ENCODE measurements at regions not wholly inside any gene's neighbourhood (a gene's known extent, or its start where the extent isn't known, plus 50 kb on each side); places are given as distances from the start of the nearest gene placed in this dataset.

- no peak for DNase-seq
- no peaks in the 10 kb centered on the region for H3F3A ChIP-seq (ENCODE audit: insufficient read depth, low read length)
- TF ChIP-seq EZH2phosphoT487 (IDR thresholded peaks at IDR 0.05; ENCODE audit: low read length) = no peak
- no peak for TF ChIP-seq CTCF (IDR thresholded peaks at IDR 0.05; ENCODE audit: low read length)
- TF ChIP-seq EZH2 (optimal IDR thresholded peaks at IDR 0.05; ENCODE audit: low read depth, low read length) = no peak
- H3K4me2 ChIP-seq (ENCODE audit: low read depth, low read length) = no peak overlapping the region
- no peaks in the 10 kb centered on the region for H4K20me1 ChIP-seq (ENCODE audit: insufficient read depth, low read length)
- no peak overlapping the region for H3K9ac ChIP-seq (ENCODE audit: low read length)
- H3K27ac ChIP-seq (ENCODE audit: low read length) = no peak overlapping the region
- H3K9me3 ChIP-seq (replicated peaks; ENCODE audit: insufficient read depth, low read length) = no peaks in the 10 kb centered on the region
- no peaks in the 10 kb centered on the region for H3K79me2 ChIP-seq (ENCODE audit: low read length)
- no peak overlapping the region for H2AFZ ChIP-seq (ENCODE audit: low read length)
- no peaks in the 10 kb centered on the region for H3K27me3 ChIP-seq (replicated peaks; ENCODE audit: insufficient read depth, low read length)
- no peak overlapping the region for H3K4me3 ChIP-seq (ENCODE audit: low read length)
- H3K4me1 ChIP-seq (ENCODE audit: low read length) = no peaks in the 10 kb centered on the region
- no peaks in the 10 kb centered on the region for H3K36me3 ChIP-seq (replicated peaks; ENCODE audit: insufficient read depth, low read length)
- no peaks in the 10 kb centered on the region for H3K9me2 ChIP-seq (replicated peaks; ENCODE audit: insufficient read depth, low read length)
Observed at GRCh38 chr7:26928703-26929347, 64.4 kb upstream of the SKAP2 start.

- H2AFZ ChIP-seq (ENCODE audit: low read length) = no peak overlapping the region
- no peaks in the 10 kb centered on the region for H3K9me3 ChIP-seq (replicated peaks; ENCODE audit: insufficient read depth, low read length)
- H3K4me2 ChIP-seq (ENCODE audit: low read depth, low read length) = no peak overlapping the region
- no peaks in the 10 kb centered on the region for H4K20me1 ChIP-seq (ENCODE audit: insufficient read depth, low read length)
- TF ChIP-seq EZH2 (optimal IDR thresholded peaks at IDR 0.05; ENCODE audit: low read depth, low read length) = no peak
- TF ChIP-seq CTCF (IDR thresholded peaks at IDR 0.05; ENCODE audit: low read length) = no peak
- no peaks in the 10 kb centered on the region for H3K9me2 ChIP-seq (replicated peaks; ENCODE audit: insufficient read depth, low read length)
- H3K27me3 ChIP-seq (replicated peaks; ENCODE audit: insufficient read depth, low read length) = no peaks in the 10 kb centered on the region
- no peak overlapping the region for H3K4me3 ChIP-seq (ENCODE audit: low read length)
- no peaks in the 10 kb centered on the region for H3K4me1 ChIP-seq (ENCODE audit: low read length)
- no peaks in the 10 kb centered on the region for H3F3A ChIP-seq (ENCODE audit: insufficient read depth, low read length)
- H3K36me3 ChIP-seq (replicated peaks; ENCODE audit: insufficient read depth, low read length) = no peaks in the 10 kb centered on the region
- no peak overlapping the region for H3K27ac ChIP-seq (ENCODE audit: low read length)
- no peaks in the 10 kb centered on the region for H3K79me2 ChIP-seq (ENCODE audit: low read length)
- no peak overlapping the region for H3K9ac ChIP-seq (ENCODE audit: low read length)
- no peak for DNase-seq
Observed at GRCh38 chr7:26925768-26926167, 61.4 kb upstream of the SKAP2 start.

GRCh38 chr7:26924149-26924767 is 59.9 kb upstream of the SKAP2 start:
- H3K36me3 ChIP-seq (replicated peaks; ENCODE audit: insufficient read depth, low read length) = no peaks in the 10 kb centered on the region
- H3K9ac ChIP-seq (ENCODE audit: low read length) = no peak overlapping the region
- H3K4me2 ChIP-seq (ENCODE audit: low read depth, low read length) = no peak overlapping the region

More at GRCh38 chr7:26924149-26924767, 59.9 kb upstream of the SKAP2 start:
- no peaks in the 10 kb centered on the region for H3F3A ChIP-seq (ENCODE audit: insufficient read depth, low read length)
- H3K27me3 ChIP-seq (replicated peaks; ENCODE audit: insufficient read depth, low read length) = no peaks in the 10 kb centered on the region
- H3K4me3 ChIP-seq (ENCODE audit: low read length) = no peak overlapping the region
- H3K79me2 ChIP-seq (ENCODE audit: low read length) = no peaks in the 10 kb centered on the region
- no peaks in the 10 kb centered on the region for H3K9me2 ChIP-seq (replicated peaks; ENCODE audit: insufficient read depth, low read length)
- DNase-seq = peak; percentile 2
- no peak overlapping the region for H3K27ac ChIP-seq (ENCODE audit: low read length)
- no peaks in the 10 kb centered on the region for H3K9me3 ChIP-seq (replicated peaks; ENCODE audit: insufficient read depth, low read length)
- TF ChIP-seq CTCF (IDR thresholded peaks at IDR 0.05; ENCODE audit: low read length) (no peak), EZH2 (optimal IDR thresholded peaks at IDR 0.05; ENCODE audit: low read depth, low read length) (no peak), EZH2phosphoT487 (IDR thresholded peaks at IDR 0.05; ENCODE audit: low read length) (no peak)
- H3K4me1 ChIP-seq (ENCODE audit: low read length) = no peaks in the 10 kb centered on the region
- H2AFZ ChIP-seq (ENCODE audit: low read length) = no peak overlapping the region
- H4K20me1 ChIP-seq (ENCODE audit: insufficient read depth, low read length) = no peaks in the 10 kb centered on the region
